ENCODE measurements at regions not wholly inside any gene's neighbourhood (a gene's known extent, or its start where the extent isn't known, plus 50 kb on each side); places are given as distances from the start of the nearest gene placed in this dataset.
"Not testable (repeated sequence)": the region's sequence is repeated elsewhere in the genome, so short reads cannot be mapped to it uniquely, and the experiment has no call there.

GRCh38 chr2:129467012-129467779 lies 512.3 kb upstream of the RAB6C start:
- DNase-seq (ENCODE audit: low read depth in 2 of 2, low spot score in 1 of 2), result no peak

- no peak for DNase-seq (ENCODE audit: low read depth in 2 of 2, low spot score in 1 of 2)
Observed at GRCh38 chr2:129467941-129468340, 511.5 kb upstream of the RAB6C start.

- DNase-seq (ENCODE audit: low read depth in 2 of 2, low spot score in 1 of 2), result no peak
Observed at GRCh38 chr2:129468879-129469278, 510.6 kb upstream of the RAB6C start.

- DNase-seq (ENCODE audit: low read depth in 2 of 2, low spot score in 1 of 2), result no peak
Observed at GRCh38 chr2:129469389-129469788, 510.1 kb upstream of the RAB6C start.

GRCh38 chr2:129469871-129470270 lies 509.6 kb upstream of the RAB6C start:
- DNase-seq (ENCODE audit: low read depth in 2 of 2, low spot score in 1 of 2), result no peak

GRCh38 chr2:129478902-129479517 lies 500.5 kb upstream of the RAB6C start:
- DNase-seq (ENCODE audit: low read depth in 2 of 2, low spot score in 1 of 2), result no peak

- no peak for DNase-seq (ENCODE audit: low read depth in 2 of 2, low spot score in 1 of 2)
Observed at GRCh38 chr2:129479892-129480291, 499.6 kb upstream of the RAB6C start.

- no peak for DNase-seq (ENCODE audit: low read depth in 2 of 2, low spot score in 1 of 2)
Observed at GRCh38 chr2:129480790-129481189, 498.7 kb upstream of the RAB6C start.

- no peak for DNase-seq (ENCODE audit: low read depth in 2 of 2, low spot score in 1 of 2)
Observed at GRCh38 chr2:129481306-129482219, 497.9 kb upstream of the RAB6C start.

GRCh38 chr2:129482626-129483025 lies 496.8 kb upstream of the RAB6C start:
- DNase-seq (ENCODE audit: low read depth in 2 of 2, low spot score in 1 of 2), result no peak

GRCh38 chr2:129483366-129483765 lies 496.1 kb upstream of the RAB6C start:
- DNase-seq (ENCODE audit: low read depth in 2 of 2, low spot score in 1 of 2), result no peak

- DNase-seq (ENCODE audit: low read depth in 2 of 2, low spot score in 1 of 2), result no peak
Observed at GRCh38 chr2:129484999-129485897, 494.2 kb upstream of the RAB6C start.

- no peak for DNase-seq (ENCODE audit: low read depth in 2 of 2, low spot score in 1 of 2)
Observed at GRCh38 chr2:129488376-129488775, 491.1 kb upstream of the RAB6C start.

- no peak for DNase-seq (ENCODE audit: low read depth in 2 of 2, low spot score in 1 of 2)
Observed at GRCh38 chr2:129490641-129491040, 488.8 kb upstream of the RAB6C start.

- no peak for DNase-seq (ENCODE audit: low read depth in 2 of 2, low spot score in 1 of 2)
Observed at GRCh38 chr2:129491308-129491707, 488.2 kb upstream of the RAB6C start.

GRCh38 chr2:129492548-129492947 lies 486.9 kb upstream of the RAB6C start:
- no peak for DNase-seq (ENCODE audit: low read depth in 2 of 2, low spot score in 1 of 2)

- no peak for DNase-seq (ENCODE audit: low read depth in 2 of 2, low spot score in 1 of 2)
Observed at GRCh38 chr2:129499747-129500146, 479.7 kb upstream of the RAB6C start.

- DNase-seq (ENCODE audit: low read depth in 2 of 2, low spot score in 1 of 2), result no peak
Observed at GRCh38 chr2:129502781-129503180, 476.7 kb upstream of the RAB6C start.

GRCh38 chr2:129504646-129505045 lies 474.8 kb upstream of the RAB6C start:
- no peak for DNase-seq (ENCODE audit: low read depth in 2 of 2, low spot score in 1 of 2)

GRCh38 chr2:129518937-129519336 lies 460.5 kb upstream of the RAB6C start:
- DNase-seq (ENCODE audit: low read depth in 2 of 2, low spot score in 1 of 2), result no peak

- not testable (repeated sequence) for DNase-seq (ENCODE audit: low read depth in 2 of 2, low spot score in 1 of 2)
Observed at GRCh38 chr2:129532158-129532557, 447.3 kb upstream of the RAB6C start.
